ENCODE measurements at regions not wholly inside any gene's neighbourhood (a gene's known extent, or its start where the extent isn't known, plus 50 kb on each side); places are given as distances from the start of the nearest gene placed in this dataset.

GRCh38 chr2:58533376-58533775 is 292.3 kb upstream of the FANCL start:
- TF ChIP-seq, protein P1, sequence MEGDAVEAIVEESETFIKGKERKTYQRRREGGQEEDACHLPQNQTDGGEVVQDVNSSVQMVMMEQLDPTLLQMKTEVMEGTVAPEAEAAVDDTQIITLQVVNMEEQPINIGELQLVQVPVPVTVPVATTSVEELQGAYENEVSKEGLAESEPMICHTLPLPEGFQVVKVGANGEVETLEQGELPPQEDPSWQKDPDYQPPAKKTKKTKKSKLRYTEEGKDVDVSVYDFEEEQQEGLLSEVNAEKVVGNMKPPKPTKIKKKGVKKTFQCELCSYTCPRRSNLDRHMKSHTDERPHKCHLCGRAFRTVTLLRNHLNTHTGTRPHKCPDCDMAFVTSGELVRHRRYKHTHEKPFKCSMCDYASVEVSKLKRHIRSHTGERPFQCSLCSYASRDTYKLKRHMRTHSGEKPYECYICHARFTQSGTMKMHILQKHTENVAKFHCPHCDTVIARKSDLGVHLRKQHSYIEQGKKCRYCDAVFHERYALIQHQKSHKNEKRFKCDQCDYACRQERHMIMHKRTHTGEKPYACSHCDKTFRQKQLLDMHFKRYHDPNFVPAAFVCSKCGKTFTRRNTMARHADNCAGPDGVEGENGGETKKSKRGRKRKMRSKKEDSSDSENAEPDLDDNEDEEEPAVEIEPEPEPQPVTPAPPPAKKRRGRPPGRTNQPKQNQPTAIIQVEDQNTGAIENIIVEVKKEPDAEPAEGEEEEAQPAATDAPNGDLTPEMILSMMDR (IDR thresholded peaks at IDR 0.05), result no peak
- no peak for TF ChIP-seq POLR2A (IDR thresholded peaks at IDR 0.05)
